ENCODE measurements at regions not wholly inside any gene's neighbourhood (a gene's known extent, or its start where the extent isn't known, plus 50 kb on each side); places are given as distances from the start of the nearest gene placed in this dataset.

- no peaks in the 10 kb centered on the region for H3K4me1 ChIP-seq
- no peaks in the 10 kb centered on the region for H3K36me3 ChIP-seq (ENCODE audit: control insufficient read depth, insufficient read depth, low read length)
- H3K9me3 ChIP-seq: no peaks in the 10 kb centered on the region
- Mint-ChIP-seq H3K27me3 (ENCODE audit: insufficient read depth, unreplicated experiment) (peaks cover 28% of the 10 kb centered on the region), H3K36me3 (ENCODE audit: insufficient read depth, unreplicated experiment) (no peaks in the 10 kb centered on the region), H3K27ac (ENCODE audit: unreplicated experiment) (no peak overlapping the region), H3K4me3 (ENCODE audit: unreplicated experiment) (no peak overlapping the region), H3K4me1 (ENCODE audit: low read depth, unreplicated experiment) (no peaks in the 10 kb centered on the region), H3K9me3 (ENCODE audit: unreplicated experiment) (no peaks in the 10 kb centered on the region)
- peak in 1 of 2 experiments; percentile 28 for DNase-seq
- H3K4me3 ChIP-seq (ENCODE audit: low read depth, low read length): no peak overlapping the region
- H3K27me3 ChIP-seq (replicated peaks; ENCODE audit: control insufficient read depth, insufficient read depth, low read length): peaks cover 1% of the 10 kb centered on the region
- ChIA-PET CTCF (no interaction called here), POLR2A (no interaction called here)
- TF ChIP-seq CTCF (IDR thresholded peaks at IDR 0.05; ENCODE audit: insufficient read depth in 1 of 2, low read depth in 1 of 2, low read length in 1 of 2, severe bottlenecking in 1 of 2, unreplicated experiment in 1 of 2): no peak
- intact Hi-C loops (cut with micrococcal nuclease; ENCODE audit: unreplicated experiment): no loop called here
- no TSS peak for BruUV-seq (replicated peaks)
Observed at GRCh38 chr10:43930243-43930642, 281.6 kb upstream of the ZNF32 start.

- Histone ChIP-seq H3K9me3 (no peaks in the 10 kb centered on the region), H3K4me3 (ENCODE audit: low read depth, low read length) (no peak overlapping the region), H3K36me3 (ENCODE audit: control insufficient read depth, insufficient read depth, low read length) (no peaks in the 10 kb centered on the region), H3K27me3 (replicated peaks; ENCODE audit: control insufficient read depth, insufficient read depth, low read length) (peaks cover 1% of the 10 kb centered on the region), H3K4me1 (no peaks in the 10 kb centered on the region)
- no TSS peak for BruUV-seq (replicated peaks)
- Mint-ChIP-seq H3K4me3 (ENCODE audit: unreplicated experiment) (no peak overlapping the region), H3K36me3 (ENCODE audit: insufficient read depth, unreplicated experiment) (no peaks in the 10 kb centered on the region), H3K27me3 (ENCODE audit: insufficient read depth, unreplicated experiment) (peaks cover 30% of the 10 kb centered on the region), H3K27ac (ENCODE audit: unreplicated experiment) (no peak overlapping the region), H3K4me1 (ENCODE audit: low read depth, unreplicated experiment) (no peaks in the 10 kb centered on the region), H3K9me3 (ENCODE audit: unreplicated experiment) (no peaks in the 10 kb centered on the region)
- intact Hi-C loops (cut with micrococcal nuclease; ENCODE audit: unreplicated experiment): no loop called here
- POLR2A ChIA-PET: no interaction called here
- no peak for DNase-seq
- TF ChIP-seq CTCF (IDR thresholded peaks at IDR 0.05; ENCODE audit: insufficient read depth in 1 of 2, low read depth in 1 of 2, low read length in 1 of 2, severe bottlenecking in 1 of 2, unreplicated experiment in 1 of 2): no peak
- CTCF ChIA-PET: no interaction called here
Observed at GRCh38 chr10:43929122-43929521, 280.4 kb upstream of the ZNF32 start.

GRCh38 chr10:43928425-43928968 lies 279.8 kb upstream of the ZNF32 start:
- TF ChIP-seq CTCF (IDR thresholded peaks at IDR 0.05; ENCODE audit: insufficient read depth in 1 of 2, low read depth in 1 of 2, low read length in 1 of 2, severe bottlenecking in 1 of 2, unreplicated experiment in 1 of 2): no peak
- Mint-ChIP-seq H3K4me3 (ENCODE audit: unreplicated experiment) (no peak overlapping the region), H3K4me1 (ENCODE audit: low read depth, unreplicated experiment) (no peaks in the 10 kb centered on the region), H3K27me3 (ENCODE audit: insufficient read depth, unreplicated experiment) (peaks cover 33% of the 10 kb centered on the region), H3K36me3 (ENCODE audit: insufficient read depth, unreplicated experiment) (no peaks in the 10 kb centered on the region), H3K9me3 (ENCODE audit: unreplicated experiment) (no peaks in the 10 kb centered on the region), H3K27ac (ENCODE audit: unreplicated experiment) (no peak overlapping the region)
- no peak for DNase-seq
- ChIA-PET POLR2A (no interaction called here), CTCF (no interaction called here)
- Histone ChIP-seq H3K4me3 (ENCODE audit: low read depth, low read length) (no peak overlapping the region), H3K4me1 (no peaks in the 10 kb centered on the region), H3K27me3 (replicated peaks; ENCODE audit: control insufficient read depth, insufficient read depth, low read length) (peaks cover 1% of the 10 kb centered on the region), H3K36me3 (ENCODE audit: control insufficient read depth, insufficient read depth, low read length) (no peaks in the 10 kb centered on the region), H3K9me3 (no peaks in the 10 kb centered on the region)
- no TSS peak for BruUV-seq (replicated peaks)
- intact Hi-C loops (cut with micrococcal nuclease; ENCODE audit: unreplicated experiment): no loop called here
